HG03097 (cell line): ENCODE measurements at regions not wholly inside any gene's neighbourhood (a gene's known extent, or its start where the extent isn't known, plus 50 kb on each side); places are given as distances from the start of the nearest gene placed in this dataset.
"Not testable (repeated sequence)": the region's sequence is repeated elsewhere in the genome, so short reads cannot be mapped to it uniquely, and the experiment has no call there.

Source experiments
- ATAC-seq: cut with Tn5 transposase; IDR thresholded peaks from one replicate; pipeline ENCODE4 v1.9.1; 2021; ENCODE audit not compliant: unreplicated experiment, low FRiP score

- ATAC-seq = no peak
Measured at GRCh38 chr1:60952612-60953111, 129.7 kb upstream of the NFIA start.

GRCh38 chr1:60950224-60951063 is 131.9 kb upstream of the NFIA start:
- no peak for ATAC-seq

- no peak for ATAC-seq
Measured at GRCh38 chr1:60949826-60950197, 132.5 kb upstream of the NFIA start.

- ATAC-seq = no peak
Measured at GRCh38 chr1:60949154-60949825, 133.1 kb upstream of the NFIA start.

GRCh38 chr1:60948486-60948885 is 133.9 kb upstream of the NFIA start:
- ATAC-seq = no peak

GRCh38 chr1:60947367-60947766 is 135.0 kb upstream of the NFIA start:
- no peak for ATAC-seq

GRCh38 chr1:60942896-60943638 is 139.3 kb upstream of the NFIA start:
- ATAC-seq = no peak

- no peak for ATAC-seq
Measured at GRCh38 chr1:60942291-60942690, 140.1 kb upstream of the NFIA start.

- not testable (repeated sequence) for ATAC-seq
Measured at GRCh38 chr1:60940685-60941084, 141.7 kb upstream of the NFIA start.

- no peak for ATAC-seq
Measured at GRCh38 chr1:60937720-60938119, 144.6 kb upstream of the NFIA start.

GRCh38 chr1:60936591-60937342 is 145.6 kb upstream of the NFIA start:
- ATAC-seq = no peak

GRCh38 chr1:60936163-60936562 is 146.2 kb upstream of the NFIA start:
- ATAC-seq = no peak

GRCh38 chr1:60935599-60936110 is 146.7 kb upstream of the NFIA start:
- ATAC-seq = no peak

- no peak for ATAC-seq
Measured at GRCh38 chr1:60930130-60930529, 152.2 kb upstream of the NFIA start.

- no peak for ATAC-seq
Measured at GRCh38 chr1:60924964-60925798, 157.2 kb upstream of the NFIA start.

- no peak for ATAC-seq
Measured at GRCh38 chr1:60924165-60924564, 158.2 kb upstream of the NFIA start.

GRCh38 chr1:60923389-60924087 is 158.8 kb upstream of the NFIA start:
- ATAC-seq = no peak

- no peak for ATAC-seq
Measured at GRCh38 chr1:60922304-60922703, 160.1 kb upstream of the NFIA start.

GRCh38 chr1:60921175-60921574 is 161.2 kb upstream of the NFIA start:
- ATAC-seq = no peak
